HG03342 (cell line): ENCODE measurements at regions not wholly inside any gene's neighbourhood (a gene's known extent, or its start where the extent isn't known, plus 50 kb on each side); places are given as distances from the start of the nearest gene placed in this dataset.

Experiments
- ATAC-seq: cut with Tn5 transposase; IDR thresholded peaks from one replicate; pipeline ENCODE4 v1.9.1; 2021; ENCODE audit warnings: mild to moderate bottlenecking, moderate library complexity; ENCODE audit not compliant: unreplicated experiment

DNA sequence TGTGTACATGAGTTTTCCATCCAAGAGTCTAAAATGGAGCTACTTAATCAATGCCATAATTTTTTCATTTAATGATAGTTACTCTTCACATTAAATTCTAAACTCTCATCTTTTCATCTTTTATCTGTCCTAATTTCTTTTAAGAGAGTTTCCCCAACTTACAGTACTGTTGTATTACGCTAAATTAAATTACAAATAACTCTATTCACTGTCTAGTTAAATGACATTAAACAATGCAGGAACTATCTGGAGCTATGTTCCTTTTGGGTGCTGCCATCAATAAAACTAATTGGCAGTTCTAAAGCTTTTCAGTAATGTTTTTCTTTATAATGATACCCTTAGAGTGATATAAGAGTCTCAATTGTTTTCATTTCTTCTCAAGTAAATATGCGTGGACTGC is 227.6 kb downstream of the ANKRD50 start:
- no peak for ATAC-seq

DNA sequence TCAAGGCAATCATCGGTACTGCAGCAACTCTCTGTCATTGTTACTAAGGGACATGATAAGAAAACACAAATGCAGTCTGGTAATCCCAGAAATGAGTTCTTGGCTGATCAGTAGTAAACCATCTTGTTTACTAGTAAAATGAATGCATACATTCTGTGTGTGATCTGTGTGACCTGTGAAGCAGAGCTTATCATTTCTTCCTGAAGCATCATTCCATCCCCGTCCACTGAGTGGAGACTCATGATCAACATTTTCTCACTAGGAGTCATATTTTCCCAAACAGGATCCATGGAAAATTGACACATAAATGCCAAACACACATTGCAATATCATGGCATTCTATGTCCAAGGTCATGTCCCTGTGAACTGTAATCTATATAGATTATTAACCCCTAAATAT is 226.1 kb downstream of the ANKRD50 start:
- no peak for ATAC-seq

GRCh38 chr4:124487651-124488050 is 224.9 kb downstream of the ANKRD50 start:
- ATAC-seq, result no peak

DNA sequence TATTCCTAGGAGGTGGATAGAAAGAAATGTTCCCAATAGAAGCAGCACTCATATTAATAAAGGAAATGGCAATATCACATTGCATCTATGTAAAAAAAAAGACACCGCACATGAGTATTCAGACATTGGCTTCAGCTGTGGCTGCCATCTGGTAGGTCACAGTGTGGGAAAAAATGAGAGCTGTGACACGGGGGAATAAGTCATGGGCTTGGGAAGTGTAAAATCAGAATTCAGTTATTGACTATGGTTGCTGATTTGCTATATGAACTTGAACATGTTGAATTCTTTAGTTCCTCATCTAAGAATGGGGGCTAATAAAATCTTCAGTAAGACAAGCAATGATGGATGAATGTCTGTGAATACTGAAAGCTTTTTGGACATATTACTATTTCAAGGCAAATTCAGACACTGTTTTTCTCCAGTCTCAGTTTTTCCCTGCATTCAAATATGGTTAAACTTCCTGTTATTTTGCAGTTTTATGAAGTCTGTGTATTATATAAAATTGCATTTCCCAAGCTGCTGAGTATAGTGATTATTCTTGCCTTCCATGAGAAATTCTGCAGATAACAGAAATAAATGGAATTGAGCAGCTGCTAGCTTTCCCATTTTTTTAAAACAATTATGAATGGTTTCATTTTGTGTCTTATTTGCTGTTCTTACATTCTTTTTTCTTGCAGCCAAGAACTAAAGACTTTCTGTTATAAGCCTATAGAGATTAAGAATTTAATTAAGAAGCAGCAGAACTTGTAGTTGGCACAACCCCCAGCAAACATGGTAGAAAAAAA is 221.0 kb downstream of the ANKRD50 start:
- no peak for ATAC-seq

DNA sequence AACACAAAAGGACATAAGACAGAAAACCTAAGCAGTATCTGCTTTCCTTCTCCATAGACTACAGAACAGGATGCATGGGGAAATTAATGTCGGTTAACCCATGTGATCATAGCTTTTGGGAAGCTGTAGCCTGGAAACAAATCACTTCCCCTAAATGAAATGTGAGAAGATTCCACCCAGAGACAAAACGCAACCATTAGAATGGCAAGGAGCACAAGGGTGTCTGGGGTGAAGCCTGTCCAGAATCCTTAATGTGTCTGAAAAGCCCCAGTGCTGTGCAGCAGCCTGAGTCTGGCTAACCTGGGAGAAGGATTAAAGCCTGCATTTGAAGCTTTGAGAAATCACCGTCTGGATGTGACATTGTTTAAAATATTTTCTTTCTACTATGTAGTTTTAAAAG is 213.3 kb downstream of the ANKRD50 start:
- no peak for ATAC-seq

- ATAC-seq, result no peak
These were observed 211.0 kb downstream of the ANKRD50 start for GRCh38 chr4:124501576-124501975.

- no peak for ATAC-seq
These were observed 208.1 kb downstream of the ANKRD50 start for GRCh38 chr4:124504431-124504830.

- no peak for ATAC-seq
These were observed 207.3 kb downstream of the ANKRD50 start for GRCh38 chr4:124505211-124505610.

- no peak for ATAC-seq
These were observed 203.4 kb downstream of the ANKRD50 start for GRCh38 chr4:124509151-124509550.

DNA sequence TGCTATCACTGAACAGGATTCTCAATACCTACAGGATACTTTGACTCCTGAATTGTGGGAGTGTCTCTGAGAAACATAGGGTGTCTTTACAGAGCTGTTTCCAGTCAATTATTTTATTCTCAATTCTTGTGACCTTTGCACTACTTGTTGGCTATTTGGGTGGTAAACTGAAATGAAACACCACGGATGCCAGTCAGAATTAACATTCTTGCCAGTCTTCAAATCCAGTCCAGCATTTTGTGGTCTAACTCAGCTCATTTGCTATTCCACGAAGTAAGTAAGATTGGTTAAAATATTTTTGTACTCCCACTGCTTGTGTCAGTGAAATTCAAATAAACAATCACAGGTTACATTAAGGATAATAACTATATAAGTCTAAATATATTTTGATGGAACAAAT is 197.9 kb downstream of the ANKRD50 start:
- ATAC-seq, result no peak

DNA sequence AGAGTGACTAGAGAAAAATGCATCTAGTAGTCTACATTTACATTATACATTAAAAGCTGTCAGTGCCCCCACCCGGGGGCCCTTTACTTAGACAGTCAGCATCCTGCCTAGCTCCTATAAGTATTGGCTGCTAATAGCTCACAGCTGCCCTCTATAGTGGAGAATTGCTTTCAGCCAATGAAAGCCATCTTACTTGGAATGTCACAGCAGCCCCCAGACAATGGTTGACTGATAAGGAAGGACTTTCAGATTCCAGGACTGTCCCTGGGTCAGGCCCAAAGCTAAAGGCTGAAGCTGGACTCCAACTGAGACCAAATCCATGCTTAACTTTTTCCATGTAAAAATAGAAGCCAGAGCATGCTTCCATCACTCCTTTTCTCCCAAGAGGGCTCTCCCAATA is 196.9 kb downstream of the ANKRD50 start:
- ATAC-seq, result no peak

DNA sequence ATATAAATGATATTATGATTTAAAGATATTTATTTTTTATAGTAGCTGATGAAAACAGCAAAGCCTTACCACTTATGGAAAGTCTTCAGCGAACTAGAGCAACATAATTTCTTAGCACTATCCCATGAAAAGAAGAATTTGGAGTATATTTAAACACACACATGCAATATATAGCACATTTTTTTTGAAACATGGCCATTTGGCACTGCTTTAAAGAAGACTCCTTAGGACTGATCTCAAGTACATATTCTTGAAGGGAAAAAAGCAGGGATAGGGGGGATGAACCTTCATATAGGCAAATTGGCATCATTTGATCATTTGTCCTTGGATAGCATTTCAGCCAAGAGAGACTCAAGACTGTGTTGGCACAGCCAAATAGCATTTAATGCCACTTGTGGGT is 193.3 kb downstream of the ANKRD50 start:
- ATAC-seq, result no peak

DNA sequence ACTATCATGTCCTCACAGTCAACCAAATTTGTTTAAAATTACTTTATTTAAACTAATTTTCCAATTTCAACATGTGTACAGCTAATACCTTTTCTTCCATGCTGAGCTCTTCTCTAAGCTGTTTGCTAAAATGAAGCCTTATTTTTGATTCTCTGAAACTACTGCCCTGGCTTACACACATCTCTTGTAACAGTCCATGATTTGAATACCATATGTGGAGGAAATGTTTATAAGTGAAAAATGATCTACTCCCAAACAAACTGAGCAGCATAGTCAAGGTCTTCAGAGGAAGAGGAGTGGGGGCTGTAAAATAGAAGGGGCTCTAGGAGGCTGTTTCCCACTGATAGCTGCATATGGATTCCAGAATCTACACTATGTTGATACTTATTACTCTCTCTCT is 188.7 kb downstream of the ANKRD50 start:
- no peak for ATAC-seq

GRCh38 chr4:124525524-124525923 is 187.0 kb downstream of the ANKRD50 start:
- no peak for ATAC-seq

- no peak for ATAC-seq
These were observed 186.2 kb downstream of the ANKRD50 start for GRCh38 chr4:124526331-124526730.

GRCh38 chr4:124526769-124527168 is 185.8 kb downstream of the ANKRD50 start:
- ATAC-seq, result no peak

DNA sequence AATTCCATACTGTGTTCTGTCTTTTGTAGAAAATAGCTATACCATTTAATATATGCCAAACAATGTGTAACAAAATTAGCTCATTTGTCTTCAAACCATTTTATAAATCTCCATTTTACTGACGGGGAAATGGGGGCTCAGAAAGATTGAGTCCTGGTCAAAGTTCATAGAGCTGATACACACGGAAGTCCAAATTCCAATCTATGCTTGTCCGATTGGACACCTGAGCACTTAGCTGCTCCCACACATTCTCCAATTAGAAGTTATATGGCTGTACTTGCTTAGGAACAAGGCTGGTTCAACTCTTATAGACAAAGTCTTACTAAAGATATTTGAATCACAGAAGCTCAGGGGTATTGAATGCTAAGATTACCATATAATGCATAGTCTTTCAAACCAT is 185.2 kb downstream of the ANKRD50 start:
- ATAC-seq, result no peak

DNA sequence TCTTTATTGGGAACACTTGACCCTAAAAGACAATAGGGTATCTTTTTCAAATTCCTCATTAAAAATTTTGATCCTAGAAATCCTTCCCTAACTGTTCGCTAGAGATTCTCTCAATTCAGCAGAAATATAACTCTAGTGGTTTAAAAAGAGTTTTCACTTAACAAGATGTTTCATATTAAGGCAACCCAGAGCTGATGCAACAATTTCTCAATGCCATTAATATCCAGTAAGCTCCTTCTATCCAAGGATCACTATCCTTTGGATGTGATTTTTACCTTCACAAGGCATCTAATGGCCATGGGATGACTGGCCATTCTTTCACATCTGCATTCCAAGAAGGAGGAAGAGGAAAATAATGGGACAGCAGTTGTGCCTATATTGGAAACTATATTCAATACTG is 183.4 kb downstream of the ANKRD50 start:
- no peak for ATAC-seq

DNA sequence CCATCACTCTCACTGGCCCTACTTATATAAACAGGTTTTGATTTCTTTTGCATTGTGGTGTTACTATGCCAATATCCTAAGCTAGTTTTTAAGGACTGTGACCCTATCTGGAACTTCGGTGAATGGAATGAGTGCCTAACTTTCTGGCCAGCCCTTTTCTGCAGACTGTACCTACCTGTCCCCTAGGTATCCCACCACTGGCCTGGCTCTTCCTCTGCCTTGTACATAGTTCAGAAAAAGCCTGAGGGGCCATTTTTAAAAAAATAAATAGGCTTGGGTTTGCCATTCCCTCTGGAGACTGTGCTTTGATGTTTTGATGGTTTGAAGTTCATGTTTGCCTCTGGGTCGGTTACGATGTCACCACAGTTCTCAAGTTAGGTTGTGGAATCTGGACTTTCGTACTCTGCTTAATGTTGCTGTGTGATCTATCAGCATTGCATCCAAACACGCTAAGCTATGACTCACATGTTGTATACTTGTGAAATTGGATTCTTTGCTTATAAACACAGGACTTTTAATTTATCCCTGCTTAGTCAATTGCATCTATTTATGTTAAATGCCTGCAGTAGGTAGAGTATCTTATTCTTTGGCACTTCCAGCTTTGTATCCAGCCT is 182.0 kb downstream of the ANKRD50 start:
- ATAC-seq, result no peak

DNA sequence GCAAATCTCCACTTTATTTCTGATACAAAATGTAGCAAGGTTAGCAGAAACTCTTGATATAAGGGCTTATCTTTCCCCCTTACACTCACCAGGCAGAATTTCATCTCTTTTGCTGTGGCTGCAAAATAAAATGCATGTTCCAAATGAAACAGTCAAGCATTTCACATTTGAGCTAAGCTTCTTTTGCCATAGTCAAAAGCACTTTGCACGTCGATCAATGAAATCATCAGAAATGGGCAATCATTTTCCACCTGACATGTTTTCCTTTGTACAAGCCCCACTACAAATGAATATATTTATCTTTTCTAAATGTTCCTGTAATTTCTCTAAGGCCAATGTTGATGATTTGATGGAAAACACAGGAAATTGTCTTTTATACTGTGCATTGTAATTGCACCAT is 178.4 kb downstream of the ANKRD50 start:
- no peak for ATAC-seq

- no peak for ATAC-seq
These were observed 177.5 kb downstream of the ANKRD50 start for GRCh38 chr4:124535003-124535402.

DNA sequence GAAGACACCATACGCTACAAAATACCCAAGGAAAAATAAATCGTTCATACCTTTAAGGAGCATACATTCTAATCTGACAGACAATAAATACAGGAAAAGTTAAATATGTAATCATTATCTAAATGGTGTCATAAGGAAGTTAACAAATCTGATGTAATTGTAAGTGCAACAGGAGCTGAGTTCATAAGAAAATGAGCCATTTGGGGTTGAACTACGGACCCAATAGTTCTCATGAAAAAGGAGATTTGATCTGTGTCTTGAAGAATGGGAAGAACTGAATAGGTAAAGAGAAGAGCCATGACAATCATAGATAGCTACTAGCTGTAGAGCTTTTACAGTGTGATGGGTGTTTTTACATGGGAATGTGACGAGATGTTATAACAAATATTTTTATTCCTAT is 175.6 kb downstream of the ANKRD50 start:
- ATAC-seq, result no peak

- no peak for ATAC-seq
These were observed 174.6 kb downstream of the ANKRD50 start for GRCh38 chr4:124537971-124538370.
